PFSK-1 (cell line): ENCODE measurements at regions not wholly inside any gene's neighbourhood (a gene's known extent, or its start where the extent isn't known, plus 50 kb on each side); places are given as distances from the start of the nearest gene placed in this dataset.

Experiments used
- POLR2AphosphoS5 ChIP-seq: IDR thresholded peaks from 2 replicates; pipeline ENCODE4 v1.6.1; 2012; ENCODE audit warnings: low read depth, mild to moderate bottlenecking, control low read depth, low read length, moderate library complexity
- SIN3A ChIP-seq: IDR thresholded peaks from 2 replicates; pipeline ENCODE4 v1.6.1; 2012; ENCODE audit warnings: mild to moderate bottlenecking, low read length, moderate library complexity, borderline replicate concordance; ENCODE audit not compliant: insufficient read depth
- TAF1 ChIP-seq: IDR thresholded peaks from 2 replicates; pipeline ENCODE4 v1.6.1; 2012; ENCODE audit warnings: low read length, control low read depth, borderline replicate concordance; ENCODE audit not compliant: insufficient read depth

DNA sequence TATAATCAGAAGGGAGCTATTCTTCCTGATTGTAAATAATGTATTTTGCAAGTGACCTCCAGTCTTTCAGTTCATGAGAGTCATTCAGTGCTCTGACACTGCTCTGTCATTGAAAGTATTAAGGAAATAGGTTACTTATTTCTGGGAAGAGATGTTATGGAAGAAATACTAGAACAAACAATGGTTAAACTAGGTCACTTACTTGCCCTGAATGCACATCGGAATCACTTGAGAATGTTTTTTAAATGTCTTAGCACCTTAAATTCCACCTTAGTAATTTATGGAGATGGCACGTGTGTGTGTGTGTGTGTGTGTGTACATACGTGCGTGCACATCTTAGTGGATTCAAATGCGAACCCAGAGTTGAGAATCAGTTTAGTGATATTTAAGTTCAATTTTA is 126.6 kb upstream of the KCNH7 start:
- TF ChIP-seq SIN3A (no peak), POLR2AphosphoS5 (no peak), TAF1 (no peak)
